Keratinocyte (primary cell): ENCODE measurements at regions not wholly inside any gene's neighbourhood (a gene's known extent, or its start where the extent isn't known, plus 50 kb on each side); places are given as distances from the start of the nearest gene placed in this dataset.

Experiments
- DNase-seq: peaks from one replicate; pipeline ENCODE4 v3.0.0-alpha.2; 2011; ENCODE audit warnings: low read depth, missing footprints, low spot score
- FAIRE-seq: peaks from 2 replicates; lab custom pipeline; 2011; peaks lifted over from hg19 to GRCh38; lab: Jason Lieb, UNC
- H2AFZ ChIP-seq: 2 replicates; pipeline ENCODE4 v1.6.0; 2012; ENCODE audit warnings: low read length, control low read depth, inconsistent platforms; ENCODE audit not compliant: control insufficient read depth
- H3K27ac ChIP-seq: 2 replicates; pipeline ENCODE4 v1.5.1; 2011; ENCODE audit warnings: low read length; ENCODE audit not compliant: control insufficient read depth, insufficient read depth
- H3K27me3 ChIP-seq: 3 replicates; pipeline ENCODE4 v1.6.0; 2011; ENCODE audit warnings: low read length; ENCODE audit not compliant: control insufficient read depth, insufficient read depth; ENCODE audit errors: extremely low read depth
- H3K36me3 ChIP-seq, 2 experiments: 2 replicates in 1 of 2; 3 replicates in 1 of 2; pipeline ENCODE4 v1.5.1; 2011; ENCODE audit warnings: low read length in 2 of 2, mild to moderate bottlenecking in 1 of 2; ENCODE audit not compliant: control insufficient read depth in 2 of 2, insufficient read depth in 2 of 2; ENCODE audit errors: extremely low read depth in 1 of 2
- H3K4me1 ChIP-seq: 3 replicates; pipeline ENCODE4 v1.5.1; 2011; ENCODE audit warnings: low read length; ENCODE audit not compliant: control insufficient read depth, insufficient read depth; ENCODE audit errors: extremely low read depth
- H3K4me2 ChIP-seq: 3 replicates; pipeline ENCODE4 v1.6.0; 2011; ENCODE audit warnings: low read depth, low read length; ENCODE audit not compliant: control insufficient read depth, insufficient read depth; ENCODE audit errors: extremely low read depth
- H3K4me3 ChIP-seq, 3 experiments: fragments of 200-600 bp in 1 of 3; sonication (generic) in 1 of 3; 2 replicates in 2 of 3; 3 replicates in 1 of 3; pipeline ENCODE4 v1.5.1; 2011 to 2016; ENCODE audit warnings: low read length in 3 of 3, mild to moderate bottlenecking in 3 of 3, control low read depth in 2 of 3, inconsistent platforms in 1 of 3, low read depth in 1 of 3, mixed read lengths in 1 of 3, mixed run types in 1 of 3, moderate library complexity in 1 of 3; ENCODE audit not compliant: control insufficient read depth in 2 of 3, insufficient read depth in 2 of 3; ENCODE audit errors: extremely low read depth in 1 of 3
- H3K79me2 ChIP-seq: 2 replicates; pipeline ENCODE4 v1.6.0; 2012; ENCODE audit warnings: low read length; ENCODE audit not compliant: control insufficient read depth, insufficient read depth
- H3K9ac ChIP-seq: 3 replicates; pipeline ENCODE4 v1.6.0; 2011; ENCODE audit warnings: low read length; ENCODE audit not compliant: control insufficient read depth, insufficient read depth; ENCODE audit errors: extremely low read depth
- H3K9me1 ChIP-seq: 3 replicates; pipeline ENCODE4 v1.6.0; 2011; ENCODE audit warnings: low read length; ENCODE audit not compliant: control insufficient read depth, insufficient read depth; ENCODE audit errors: extremely low read depth
- H3K9me3 ChIP-seq: 2 replicates; pipeline ENCODE4 v1.5.1; 2012; ENCODE audit warnings: low read depth, low read length; ENCODE audit not compliant: control insufficient read depth
- H4K20me1 ChIP-seq: 3 replicates; pipeline ENCODE4 v1.6.0; 2011; ENCODE audit warnings: low read length; ENCODE audit not compliant: control insufficient read depth, insufficient read depth; ENCODE audit errors: extremely low read depth
- CTCF ChIP-seq, 3 experiments: IDR thresholded peaks in 1 of 3; conservative IDR thresholded peaks in 1 of 3; optimal IDR thresholded peaks in 1 of 3; 2 replicates in 2 of 3; 3 replicates in 1 of 3; pipeline versions ENCODE3 to v1.5.1; 2011; ENCODE audit warnings: low read length in 3 of 3, mild to moderate bottlenecking in 3 of 3, moderate library complexity in 2 of 3, control low read depth in 1 of 3, inconsistent platforms in 1 of 3; ENCODE audit not compliant: insufficient read depth in 2 of 3; ENCODE audit errors: extremely low read depth in 1 of 3
- EZH2 ChIP-seq: IDR thresholded peaks from one replicate; pipeline ENCODE4 v1.6.1; 2012; ENCODE audit warnings: inconsistent platforms, mild to moderate bottlenecking, low read length, moderate library complexity
- dilution Hi-C: fragments of 300-500 bp; cut with MboI; formaldehyde crosslinking; loops from one replicate; pipeline ENCODE4 v1.7.0; 2020; ENCODE audit warnings: low sequenced_read_pairs; ENCODE audit not compliant: extremely low pct_ligation_motif_present

GRCh38 chr9:18014556-18014955 lies 435.7 kb downstream of the SH3GL2 start:
- H3K4me3 ChIP-seq: no peak overlapping the region
- no peaks in the 10 kb centered on the region for H3K79me2 ChIP-seq
- FAIRE-seq (no peak), DNase-seq (no peak)
- H3K9me3 ChIP-seq: no peaks in the 10 kb centered on the region
- no peak overlapping the region for H3K27ac ChIP-seq
- no peaks in the 10 kb centered on the region for H3K4me1 ChIP-seq
- no peaks in the 10 kb centered on the region for H3K27me3 ChIP-seq
- H3K9ac ChIP-seq: no peak overlapping the region
- no peak overlapping the region for H2AFZ ChIP-seq
- no peaks in the 10 kb centered on the region for H3K9me1 ChIP-seq
- no peak overlapping the region for H3K4me2 ChIP-seq
- TF ChIP-seq CTCF (optimal IDR thresholded peaks at IDR 0.05 in 1 of 3, IDR thresholded peaks at IDR 0.05 in 1 of 3, conservative IDR thresholded peaks at IDR 0.05 in 1 of 3; ENCODE audit: extremely low read depth in 1 of 3, insufficient read depth in 2 of 3, low read length in 3 of 3) (no peak), EZH2 (no peak)
- dilution Hi-C loops: no loop called here
- no peaks in the 10 kb centered on the region for H4K20me1 ChIP-seq
- H3K36me3 ChIP-seq: no peaks in the 10 kb centered on the region

GRCh38 chr9:18015116-18015515 lies 436.2 kb downstream of the SH3GL2 start:
- H3K9me3 ChIP-seq: no peaks in the 10 kb centered on the region
- H3K9ac ChIP-seq: no peak overlapping the region
- H4K20me1 ChIP-seq: no peaks in the 10 kb centered on the region
- DNase-seq (no peak), FAIRE-seq (no peak)
- no peak overlapping the region for H3K4me2 ChIP-seq
- H3K27ac ChIP-seq: no peak overlapping the region
- no peaks in the 10 kb centered on the region for H3K9me1 ChIP-seq
- H3K79me2 ChIP-seq: no peaks in the 10 kb centered on the region
- H3K4me1 ChIP-seq: no peaks in the 10 kb centered on the region
- no peaks in the 10 kb centered on the region for H3K36me3 ChIP-seq
- dilution Hi-C loops: no loop called here
- H2AFZ ChIP-seq: no peak overlapping the region
- TF ChIP-seq CTCF (optimal IDR thresholded peaks at IDR 0.05 in 1 of 3, IDR thresholded peaks at IDR 0.05 in 1 of 3, conservative IDR thresholded peaks at IDR 0.05 in 1 of 3; ENCODE audit: extremely low read depth in 1 of 3, insufficient read depth in 2 of 3, low read length in 3 of 3) (no peak), EZH2 (no peak)
- no peaks in the 10 kb centered on the region for H3K27me3 ChIP-seq
- H3K4me3 ChIP-seq: no peak overlapping the region
